HepG2 (cell line): ENCODE measurements at regions not wholly inside any gene's neighbourhood (a gene's known extent, or its start where the extent isn't known, plus 50 kb on each side); places are given as distances from the start of the nearest gene placed in this dataset.
"Not testable (repeated sequence)": the region's sequence is repeated elsewhere in the genome, so short reads cannot be mapped to it uniquely, and the experiment has no call there.

ENCODE experiments used
- CEBPZ ChIP-seq: IDR thresholded peaks from 2 replicates; pipeline ENCODE4 v1.6.1; 2012; ENCODE audit warnings: low read length, improper control_type of control experiment
- HMGXB4 ChIP-seq, 2 experiments: sonication (generic) in 1 of 2; formaldehyde crosslinking in 1 of 2; IDR thresholded peaks; 2 replicates each; pipeline versions ENCODE4 v1.4.0 to v1.6.1; 2018 to 2020; ENCODE audit warnings: missing genetic modification reagents in 2 of 2, borderline replicate concordance in 1 of 2, low read depth in 1 of 2, mild to moderate bottlenecking in 1 of 2, missing biosample characterization in 1 of 2
- JUNB ChIP-seq: sonication (generic); formaldehyde crosslinking; IDR thresholded peaks from 2 replicates; pipeline ENCODE4 v1.8.0; 2022; ENCODE audit warnings: missing genetic modification reagents, mild to moderate bottlenecking, borderline replicate concordance
- TARDBP ChIP-seq: sonication (generic); formaldehyde crosslinking; IDR thresholded peaks from 2 replicates; pipeline ENCODE4 v1.8.0; 2022; ENCODE audit warnings: mild to moderate bottlenecking, missing genetic modification reagents
- ZBTB8A ChIP-seq: sonication (generic); formaldehyde crosslinking; IDR thresholded peaks from 2 replicates; pipeline ENCODE4 v1.4.0; 2020; ENCODE audit warnings: mild to moderate bottlenecking, low read depth, missing genetic modification reagents, borderline replicate concordance
- ZNF816 ChIP-seq: sonication (generic); formaldehyde crosslinking; IDR thresholded peaks from 2 replicates; pipeline ENCODE4 v1.8.0; 2022; ENCODE audit warnings: missing genetic modification reagents, mild to moderate bottlenecking, borderline replicate concordance

- not testable (repeated sequence) for TF ChIP-seq CEBPZ; JUNB (CRISPR knock-in tag); ZBTB8A (CRISPR knock-in tag); ZNF816 (CRISPR knock-in tag); TARDBP; HMGXB4 (CRISPR knock-in tag; IDR thresholded peaks at IDR 0.05; ENCODE audit: borderline replicate concordance in 1 of 2, low read depth in 1 of 2)
Observed at GRCh38 chr15:21265628-21266027, 174.7 kb downstream of the POTEB3 start.
